ENCODE measurements at regions not wholly inside any gene's neighbourhood (a gene's known extent, or its start where the extent isn't known, plus 50 kb on each side); places are given as distances from the start of the nearest gene placed in this dataset.

- intact Hi-C loops (cut with micrococcal nuclease): no loop called here
- no peak for ATAC-seq
- H2AFZ ChIP-seq (ENCODE audit: low read depth, low read length, poor library complexity, severe bottlenecking): no peak overlapping the region
- H3K27me3 ChIP-seq (ENCODE audit: insufficient read depth, low read length): no peaks in the 10 kb centered on the region
- no peaks in the 10 kb centered on the region for H3K36me3 ChIP-seq (ENCODE audit: control insufficient read depth in 1 of 2, insufficient read depth in 2 of 2, low read length in 2 of 2)
- CTCF ChIA-PET: no interaction called here
- no peak for DNase-seq (ENCODE audit: low read depth, low spot score)
- POLR2A ChIA-PET: no interaction called here
- H3K4me1 ChIP-seq (ENCODE audit: control insufficient read depth in 1 of 2, insufficient read depth in 2 of 2, low read length in 2 of 2): no peaks in the 10 kb centered on the region
- BruUV-seq (replicated peaks): no TSS peak
- no peak for TF ChIP-seq SP1 (IDR thresholded peaks at IDR 0.05; ENCODE audit: low read depth)
- no peak for TF ChIP-seq EZH2phosphoT487 (IDR thresholded peaks at IDR 0.05; ENCODE audit: borderline replicate concordance)
- no peak for TF ChIP-seq ZNF274 (IDR thresholded peaks at IDR 0.05; ENCODE audit: low read depth, low read length)
- TF ChIP-seq POLR2A (IDR thresholded peaks at IDR 0.05; ENCODE audit: borderline replicate concordance, extremely low read depth, insufficient read depth, insufficient read length): no peak
- TF ChIP-seq CEBPB (IDR thresholded peaks at IDR 0.05; ENCODE audit: low read depth): no peak
- no peak for TF ChIP-seq SIN3A (IDR thresholded peaks at IDR 0.05; ENCODE audit: low read depth)
- TF ChIP-seq, protein P1, sequence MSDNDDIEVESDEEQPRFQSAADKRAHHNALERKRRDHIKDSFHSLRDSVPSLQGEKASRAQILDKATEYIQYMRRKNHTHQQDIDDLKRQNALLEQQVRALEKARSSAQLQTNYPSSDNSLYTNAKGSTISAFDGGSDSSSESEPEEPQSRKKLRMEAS (IDR thresholded peaks at IDR 0.05): no peak
- no peak for TF ChIP-seq RAD21 (IDR thresholded peaks at IDR 0.05; ENCODE audit: low read depth)
- TF ChIP-seq, protein P2, sequence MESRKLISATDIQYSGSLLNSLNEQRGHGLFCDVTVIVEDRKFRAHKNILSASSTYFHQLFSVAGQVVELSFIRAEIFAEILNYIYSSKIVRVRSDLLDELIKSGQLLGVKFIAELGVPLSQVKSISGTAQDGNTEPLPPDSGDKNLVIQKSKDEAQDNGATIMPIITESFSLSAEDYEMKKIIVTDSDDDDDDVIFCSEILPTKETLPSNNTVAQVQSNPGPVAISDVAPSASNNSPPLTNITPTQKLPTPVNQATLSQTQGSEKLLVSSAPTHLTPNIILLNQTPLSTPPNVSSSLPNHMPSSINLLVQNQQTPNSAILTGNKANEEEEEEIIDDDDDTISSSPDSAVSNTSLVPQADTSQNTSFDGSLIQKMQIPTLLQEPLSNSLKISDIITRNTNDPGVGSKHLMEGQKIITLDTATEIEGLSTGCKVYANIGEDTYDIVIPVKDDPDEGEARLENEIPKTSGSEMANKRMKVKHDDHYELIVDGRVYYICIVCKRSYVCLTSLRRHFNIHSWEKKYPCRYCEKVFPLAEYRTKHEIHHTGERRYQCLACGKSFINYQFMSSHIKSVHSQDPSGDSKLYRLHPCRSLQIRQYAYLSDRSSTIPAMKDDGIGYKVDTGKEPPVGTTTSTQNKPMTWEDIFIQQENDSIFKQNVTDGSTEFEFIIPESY (IDR thresholded peaks at IDR 0.05; ENCODE audit: extremely low read depth, insufficient replicate concordance, low read length): no peak
- no peak for TF ChIP-seq JUND (IDR thresholded peaks at IDR 0.05)
- RAD21 ChIA-PET (ENCODE audit: low non-redundant PET in 1 of 2, low total read pairs in 2 of 2, uncharacterized antibody in 2 of 2, unreplicated experiment in 2 of 2): no interaction called here
- H3K27ac ChIP-seq (ENCODE audit: low read depth, low read length): no peak overlapping the region
- H3K9me3 ChIP-seq (ENCODE audit: control insufficient read depth in 1 of 2, insufficient read depth in 1 of 2, low read depth in 1 of 2, low read length in 2 of 2): no peaks in the 10 kb centered on the region; a peak in 1 of 4 replicates
- H3K4me2 ChIP-seq (ENCODE audit: low read length): no peak overlapping the region
- no peaks in the 10 kb centered on the region for H3K79me2 ChIP-seq (ENCODE audit: insufficient read depth, low read length)
- no peaks in the 10 kb centered on the region for H3K9me2 ChIP-seq (ENCODE audit: insufficient read depth)
- H4K20me1 ChIP-seq (ENCODE audit: insufficient read depth): no peaks in the 10 kb centered on the region
- no peak overlapping the region for H3K9ac ChIP-seq (ENCODE audit: low read length)
- no peak overlapping the region for H3K4me3 ChIP-seq (replicated peaks in 1 of 2; ENCODE audit: low read depth in 1 of 2, low read length in 2 of 2)
These were observed 88.4 kb upstream of the ATF7IP2 start for GRCh38 chr16:10297341-10298006.
